ENCODE measurements at regions not wholly inside any gene's neighbourhood (a gene's known extent, or its start where the extent isn't known, plus 50 kb on each side); places are given as distances from the start of the nearest gene placed in this dataset.

GRCh38 chr9:12054235-12054634 is 639.0 kb upstream of the TYRP1 start:
- ATAC-seq (no peak), DNase-seq (no peak)
- no peaks in the 10 kb centered on the region for H3K4me1 ChIP-seq
- 61 to 71% methylated on average over 8 of the region's 8 CpGs for WGBS, 2 donors
- no peak overlapping the region for H3K4me3 ChIP-seq
- intact Hi-C loops (cut with DNase I): no loop called here
- no peak overlapping the region for H3K27ac ChIP-seq
- H3K36me3 ChIP-seq (replicated peaks in 1 of 2; ENCODE audit: insufficient read depth in 1 of 2, low read depth in 2 of 2): no peaks in the 10 kb centered on the region
- no peaks in the 10 kb centered on the region for H3K27me3 ChIP-seq
- TF ChIP-seq CTCF (IDR thresholded peaks at IDR 0.05): no peak
- no peak for TF ChIP-seq POLR2A (IDR thresholded peaks at IDR 0.05)
- H3K9me3 ChIP-seq: peaks cover 0 to 12% (median 0%) of the 10 kb centered on the region in 3 donors

GRCh38 chr9:12056874-12057273 is 636.3 kb upstream of the TYRP1 start:
- no peak for DNase-seq
- TF ChIP-seq CTCF (IDR thresholded peaks at IDR 0.05): no peak
- TF ChIP-seq POLR2A (IDR thresholded peaks at IDR 0.05): no peak
- H3K27ac ChIP-seq: no peak overlapping the region
- no peak for ATAC-seq
- WGBS, 2 donors: 65 to 76% methylated on average over 2 of the region's 2 CpGs
- H3K36me3 ChIP-seq (replicated peaks in 1 of 2; ENCODE audit: insufficient read depth in 1 of 2, low read depth in 2 of 2): no peaks in the 10 kb centered on the region
- H3K27me3 ChIP-seq: no peaks in the 10 kb centered on the region
- intact Hi-C loops (cut with DNase I): no loop called here
- no peaks in the 10 kb centered on the region for H3K4me1 ChIP-seq
- H3K9me3 ChIP-seq: peaks cover 0 to 12% (median 0%) of the 10 kb centered on the region in 3 donors
- no peak overlapping the region for H3K4me3 ChIP-seq

GRCh38 chr9:12060067-12060466 is 633.1 kb upstream of the TYRP1 start:
- no peak overlapping the region for H3K27ac ChIP-seq
- 33 to 43% methylated on average over 2 of the region's 2 CpGs for WGBS, 2 donors
- intact Hi-C loops (cut with DNase I): no loop called here
- TF ChIP-seq CTCF (IDR thresholded peaks at IDR 0.05) (no peak), POLR2A (IDR thresholded peaks at IDR 0.05) (no peak)
- H3K27me3 ChIP-seq: peaks cover 0 to 3% of the 10 kb centered on the region in 2 donors
- ATAC-seq (no peak), DNase-seq (no peak)
- no peaks in the 10 kb centered on the region for H3K4me1 ChIP-seq
- no peak overlapping the region for H3K4me3 ChIP-seq
- no peaks in the 10 kb centered on the region for H3K36me3 ChIP-seq (replicated peaks in 1 of 2; ENCODE audit: insufficient read depth in 1 of 2, low read depth in 2 of 2)
- peaks cover 0 to under 1% (median 0%) of the 10 kb centered on the region in 3 donors for H3K9me3 ChIP-seq

- WGBS, 2 donors: 36 to 47% methylated on average over 2 of the region's 2 CpGs
These were observed 632.4 kb upstream of the TYRP1 start for GRCh38 chr9:12060811-12061210.

More at GRCh38 chr9:12060811-12061210, 632.4 kb upstream of the TYRP1 start:
- intact Hi-C loops (cut with DNase I): no loop called here
- peaks cover 0 to 3% of the 10 kb centered on the region in 2 donors for H3K27me3 ChIP-seq
- H3K27ac ChIP-seq: no peak overlapping the region
- H3K4me1 ChIP-seq: no peaks in the 10 kb centered on the region
- no peaks in the 10 kb centered on the region for H3K9me3 ChIP-seq
- no peaks in the 10 kb centered on the region for H3K36me3 ChIP-seq (replicated peaks in 1 of 2; ENCODE audit: insufficient read depth in 1 of 2, low read depth in 2 of 2)
- ATAC-seq (no peak), DNase-seq (no peak)
- no peak overlapping the region for H3K4me3 ChIP-seq
- no peak for TF ChIP-seq POLR2A (IDR thresholded peaks at IDR 0.05)
- TF ChIP-seq CTCF (IDR thresholded peaks at IDR 0.05): no peak

Measured in body of pancreas (tissue), 4 donors.